GM06990 (cell line): ENCODE measurements at regions not wholly inside any gene's neighbourhood (a gene's known extent, or its start where the extent isn't known, plus 50 kb on each side); places are given as distances from the start of the nearest gene placed in this dataset.

Source experiments
- DNase-seq: peaks from one replicate; pipeline ENCODE4 v3.0.0-alpha.2; 2011; ENCODE audit not compliant: insufficient read length; ENCODE audit errors: extremely low read depth
- H3K27me3 ChIP-seq: replicated peaks from 2 replicates; pipeline ENCODE4 v1.6.0; 2011; ENCODE audit warnings: low read length; ENCODE audit not compliant: control insufficient read depth, insufficient read depth
- H3K36me3 ChIP-seq: 2 replicates; pipeline ENCODE4 v1.5.1; 2011; ENCODE audit warnings: low read length; ENCODE audit not compliant: control insufficient read depth, insufficient read depth
- H3K4me3 ChIP-seq: replicated peaks from 2 replicates; pipeline ENCODE4 v1.5.1; 2011; ENCODE audit warnings: low read depth, mild to moderate bottlenecking, control low read depth, low read length
- TF ChIP-seq, protein P1 (sequence below): IDR thresholded peaks from 2 replicates; pipeline ENCODE4 v1.5.1; 2011; ENCODE audit warnings: low read length, control low read depth, mild to moderate bottlenecking, inconsistent platforms; ENCODE audit not compliant: insufficient read depth, poor library complexity, severe bottlenecking

DNA sequence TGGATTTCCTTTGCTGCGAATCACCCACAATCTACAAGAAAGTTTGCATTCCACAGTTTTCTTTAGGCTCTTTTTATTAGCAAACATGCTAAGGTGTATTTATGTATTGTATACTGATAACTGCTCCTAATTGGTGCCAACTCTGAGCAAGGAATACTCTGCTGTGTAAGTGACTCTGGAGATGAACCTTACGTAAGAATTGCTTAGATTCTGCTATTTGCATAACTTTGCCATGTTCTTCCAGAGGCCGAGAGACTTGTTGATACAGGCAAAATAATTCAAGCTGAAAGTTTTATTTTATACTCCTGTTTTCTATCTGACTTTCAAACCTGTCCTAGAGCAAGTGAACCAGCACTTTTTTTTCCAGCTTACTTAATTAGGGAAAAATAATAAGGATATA is 461.3 kb downstream of the GJA1 start:
- Histone ChIP-seq H3K27me3 (no peaks in the 10 kb centered on the region), H3K4me3 (no peak overlapping the region), H3K36me3 (no peaks in the 10 kb centered on the region)
- no peak for DNase-seq
- TF ChIP-seq, protein P1, sequence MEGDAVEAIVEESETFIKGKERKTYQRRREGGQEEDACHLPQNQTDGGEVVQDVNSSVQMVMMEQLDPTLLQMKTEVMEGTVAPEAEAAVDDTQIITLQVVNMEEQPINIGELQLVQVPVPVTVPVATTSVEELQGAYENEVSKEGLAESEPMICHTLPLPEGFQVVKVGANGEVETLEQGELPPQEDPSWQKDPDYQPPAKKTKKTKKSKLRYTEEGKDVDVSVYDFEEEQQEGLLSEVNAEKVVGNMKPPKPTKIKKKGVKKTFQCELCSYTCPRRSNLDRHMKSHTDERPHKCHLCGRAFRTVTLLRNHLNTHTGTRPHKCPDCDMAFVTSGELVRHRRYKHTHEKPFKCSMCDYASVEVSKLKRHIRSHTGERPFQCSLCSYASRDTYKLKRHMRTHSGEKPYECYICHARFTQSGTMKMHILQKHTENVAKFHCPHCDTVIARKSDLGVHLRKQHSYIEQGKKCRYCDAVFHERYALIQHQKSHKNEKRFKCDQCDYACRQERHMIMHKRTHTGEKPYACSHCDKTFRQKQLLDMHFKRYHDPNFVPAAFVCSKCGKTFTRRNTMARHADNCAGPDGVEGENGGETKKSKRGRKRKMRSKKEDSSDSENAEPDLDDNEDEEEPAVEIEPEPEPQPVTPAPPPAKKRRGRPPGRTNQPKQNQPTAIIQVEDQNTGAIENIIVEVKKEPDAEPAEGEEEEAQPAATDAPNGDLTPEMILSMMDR, result no peak

DNA sequence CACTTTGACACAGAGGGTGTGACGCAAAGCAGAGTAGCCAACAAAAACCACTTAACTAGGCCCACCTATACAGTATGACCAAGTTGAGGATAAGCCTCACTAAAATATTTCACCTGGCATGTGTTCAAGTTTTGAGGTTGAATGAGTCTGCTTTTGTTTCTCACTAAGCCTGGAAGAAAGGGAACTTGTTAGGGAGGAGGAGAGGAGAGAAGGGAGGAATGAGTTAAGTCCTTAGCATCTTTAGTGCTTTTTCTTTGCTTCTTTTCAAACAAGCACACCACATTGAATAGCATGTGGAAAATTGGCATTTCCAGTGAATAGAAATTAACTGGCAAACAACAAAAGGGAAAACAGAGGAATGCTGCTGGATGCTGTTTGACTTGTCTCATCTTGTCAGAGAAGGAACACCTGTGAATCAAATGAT is 461.9 kb downstream of the GJA1 start:
- no peak overlapping the region for H3K4me3 ChIP-seq
- no peaks in the 10 kb centered on the region for H3K36me3 ChIP-seq
- no peak for DNase-seq
- TF ChIP-seq, protein P1, result no peak
- no peaks in the 10 kb centered on the region for H3K27me3 ChIP-seq

DNA sequence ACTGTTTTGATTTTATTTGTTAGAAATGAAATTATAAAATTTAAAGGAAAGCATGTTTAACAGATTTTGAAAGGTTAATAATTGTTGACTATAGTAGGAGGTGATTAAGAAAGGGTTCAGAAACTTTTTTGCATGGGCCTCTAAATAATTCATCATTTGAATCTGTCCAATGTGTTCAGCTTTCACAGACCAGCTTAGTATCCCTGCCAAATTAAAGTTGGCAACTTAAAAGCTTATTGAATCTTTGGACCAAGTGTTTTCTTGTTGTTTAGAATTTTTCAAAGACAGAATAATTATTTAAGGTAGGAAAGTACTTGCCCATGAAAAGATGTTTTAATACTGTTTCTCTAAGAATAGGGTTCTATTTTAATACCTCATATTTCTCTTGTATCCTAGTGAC is 466.0 kb downstream of the GJA1 start:
- no peaks in the 10 kb centered on the region for H3K36me3 ChIP-seq
- H3K4me3 ChIP-seq, result no peak overlapping the region
- no peak for DNase-seq
- TF ChIP-seq, protein P1, result no peak
- H3K27me3 ChIP-seq, result no peaks in the 10 kb centered on the region

DNA sequence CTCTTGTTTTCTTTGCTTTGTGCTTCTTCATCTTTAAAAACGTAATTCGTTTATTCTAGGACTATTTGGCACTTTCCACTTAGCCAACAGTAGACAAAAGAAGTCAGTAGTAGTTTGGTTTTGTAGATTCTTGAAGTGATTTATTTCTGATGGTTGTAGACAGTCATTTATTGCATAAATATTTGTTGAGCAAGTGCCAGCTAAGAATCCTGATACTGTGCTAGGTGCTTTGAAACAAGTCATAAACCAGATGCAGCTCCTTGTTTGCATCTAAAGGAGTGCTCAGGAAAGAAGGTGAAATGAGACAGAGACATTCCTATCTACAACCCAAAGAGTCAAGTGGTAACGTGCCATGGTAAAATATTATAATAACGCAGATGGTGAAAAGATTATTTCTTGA is 469.1 kb downstream of the GJA1 start:
- H3K27me3 ChIP-seq, result no peaks in the 10 kb centered on the region
- TF ChIP-seq, protein P1, result no peak
- DNase-seq, result no peak
- no peak overlapping the region for H3K4me3 ChIP-seq
- H3K36me3 ChIP-seq, result no peaks in the 10 kb centered on the region

DNA sequence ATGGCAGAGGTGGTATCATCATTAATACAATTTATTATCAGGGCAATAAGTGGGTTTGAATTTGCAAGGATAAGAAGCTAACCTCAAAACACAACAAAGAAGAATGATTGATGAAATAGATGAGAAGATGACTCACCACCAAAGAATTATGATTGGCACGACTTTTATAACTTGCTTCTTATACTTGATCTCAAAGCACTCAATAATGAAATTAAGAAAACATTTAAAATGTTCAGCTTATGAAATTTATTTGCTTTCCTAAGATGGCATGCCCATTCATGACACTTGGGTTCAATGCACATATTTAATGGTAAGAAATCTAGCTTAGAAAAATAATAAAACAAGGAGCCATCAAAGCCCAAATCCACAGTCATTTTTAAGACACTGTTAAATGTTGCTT is 477.5 kb downstream of the GJA1 start:
- Histone ChIP-seq H3K27me3 (no peaks in the 10 kb centered on the region), H3K36me3 (no peaks in the 10 kb centered on the region), H3K4me3 (no peak overlapping the region)
- TF ChIP-seq, protein P1, result no peak
- DNase-seq, result no peak

DNA sequence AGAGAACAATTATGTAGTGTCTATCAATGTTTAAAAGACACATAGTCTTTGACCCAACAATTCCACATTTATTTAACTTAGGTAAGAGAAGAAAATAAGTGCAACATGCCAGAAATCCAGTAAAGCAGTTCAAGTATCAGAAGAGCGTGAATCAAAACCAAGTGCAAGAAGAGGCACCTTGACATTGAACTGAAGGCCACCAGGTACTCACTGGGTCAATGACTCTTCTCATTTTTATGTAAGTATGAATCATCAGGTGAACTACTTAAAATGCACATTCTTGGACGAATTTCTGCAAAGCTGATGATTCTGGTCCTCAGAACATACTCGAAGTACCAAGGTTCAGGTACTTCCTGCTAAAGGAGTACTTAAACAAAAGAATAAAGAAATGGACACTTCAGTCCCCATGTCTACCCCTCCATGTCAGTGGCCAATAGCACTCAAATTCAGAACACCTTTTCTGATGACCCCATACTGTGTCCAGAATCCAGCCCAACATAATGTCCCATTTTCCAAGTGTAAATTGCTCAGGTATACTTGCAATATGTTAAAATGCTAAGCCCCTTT is 481.9 kb downstream of the GJA1 start:
- Histone ChIP-seq H3K4me3 (no peak overlapping the region), H3K36me3 (no peaks in the 10 kb centered on the region), H3K27me3 (no peaks in the 10 kb centered on the region)
- no peak for DNase-seq
- TF ChIP-seq, protein P1, result no peak
